SK-N-SH (cell line): ENCODE measurements at regions not wholly inside any gene's neighbourhood (a gene's known extent, or its start where the extent isn't known, plus 50 kb on each side); places are given as distances from the start of the nearest gene placed in this dataset.

Experiments
- CTCF ChIP-seq: fragments of 200-600 bp; sonication (generic); IDR thresholded peaks from 2 replicates; pipeline ENCODE4 v1.6.1; 2017; ENCODE audit warnings: antibody characterized with exemption, mild to moderate bottlenecking, moderate library complexity
- ELF1 ChIP-seq: IDR thresholded peaks from 2 replicates; pipeline ENCODE4 v1.4.0; 2012
- EZH2phosphoT487 ChIP-seq: fragments of 200-600 bp; sonication (generic); IDR thresholded peaks from 2 replicates; pipeline ENCODE4 v1.6.1; 2017; ENCODE audit warnings: low read depth, mixed run types, mild to moderate bottlenecking, antibody characterized with exemption, moderate library complexity, borderline replicate concordance
- USF2 ChIP-seq: fragments of 150-350 bp; IDR thresholded peaks from 2 replicates; pipeline ENCODE4 v1.6.1; 2017; ENCODE audit warnings: antibody characterized with exemption, low read length, low read depth, borderline replicate concordance

- TF ChIP-seq USF2 (no peak), CTCF (no peak), EZH2phosphoT487 (no peak), ELF1 (no peak)
These were observed 149.0 kb downstream of the LNPK start for GRCh38 chr2:175852879-175853615.
